NCI-H510A treated with DMSO at 0.1 percent for 48 hours (cell line): ENCODE measurements at regions not wholly inside any gene's neighbourhood (a gene's known extent, or its start where the extent isn't known, plus 50 kb on each side); places are given as distances from the start of the nearest gene placed in this dataset.

Experiments
- DNase-seq: peaks from one replicate; lab custom pipeline; 2025; lab: John Stamatoyannopoulos, UW

DNA sequence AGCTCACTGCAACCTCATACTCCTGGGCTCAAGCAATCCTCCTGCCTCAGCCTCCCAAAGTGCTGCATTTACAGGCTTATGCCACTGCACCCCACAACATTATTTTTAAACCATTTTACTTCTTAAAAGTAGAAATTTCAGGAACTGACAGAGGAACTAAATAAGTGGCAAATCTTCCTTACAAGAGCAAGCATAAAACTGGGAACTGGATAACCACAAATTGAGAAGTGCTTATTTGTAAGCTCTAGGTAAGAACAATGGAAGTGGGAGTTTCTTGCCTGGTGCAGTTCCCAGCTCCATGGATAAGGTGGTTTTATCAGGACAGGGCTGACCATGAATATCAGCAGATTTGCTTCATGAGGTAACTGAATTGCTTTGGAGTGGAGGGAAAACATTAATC, 655.2 kb downstream of the DIPK2A start:
- no peak for DNase-seq

DNA sequence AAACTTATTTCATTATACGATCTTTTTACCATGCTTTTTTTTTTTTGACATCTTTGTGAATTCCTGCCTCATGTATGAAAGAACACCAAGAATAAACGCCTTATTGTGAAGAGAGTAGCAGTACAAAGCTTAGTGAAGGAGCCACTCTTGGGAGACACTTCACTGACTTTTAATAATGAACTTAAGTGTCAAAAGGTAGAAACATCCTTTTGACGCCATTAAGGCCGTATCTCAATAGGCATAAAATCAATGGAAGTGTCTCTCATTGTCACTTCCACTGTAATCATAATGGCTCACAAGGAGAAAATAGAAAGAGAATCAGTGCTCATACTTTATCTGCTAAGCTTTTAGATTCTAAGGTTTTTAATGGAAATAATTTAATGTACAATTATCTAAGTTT, 657.8 kb downstream of the DIPK2A start:
- no peak for DNase-seq

DNA sequence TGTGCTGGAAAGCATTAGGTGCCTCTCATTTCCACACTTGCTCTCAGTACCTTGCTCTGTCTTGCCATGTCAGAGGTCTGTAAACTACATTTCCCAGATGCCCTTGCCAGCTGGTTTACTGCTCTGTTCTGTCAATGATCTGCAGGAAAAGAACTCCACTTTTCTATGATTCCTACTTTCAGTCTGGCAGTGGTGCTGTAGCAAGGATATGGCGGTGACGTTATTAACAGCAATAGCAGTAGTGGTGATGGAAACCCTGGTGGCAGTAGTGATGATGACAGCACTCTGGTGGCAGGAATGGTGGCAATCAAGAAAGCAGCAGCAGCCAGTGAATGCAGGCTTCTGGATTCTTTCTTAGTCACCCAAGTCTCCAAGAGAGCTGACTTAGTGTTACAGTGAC, 665.2 kb downstream of the DIPK2A start:
- no peak for DNase-seq

DNA sequence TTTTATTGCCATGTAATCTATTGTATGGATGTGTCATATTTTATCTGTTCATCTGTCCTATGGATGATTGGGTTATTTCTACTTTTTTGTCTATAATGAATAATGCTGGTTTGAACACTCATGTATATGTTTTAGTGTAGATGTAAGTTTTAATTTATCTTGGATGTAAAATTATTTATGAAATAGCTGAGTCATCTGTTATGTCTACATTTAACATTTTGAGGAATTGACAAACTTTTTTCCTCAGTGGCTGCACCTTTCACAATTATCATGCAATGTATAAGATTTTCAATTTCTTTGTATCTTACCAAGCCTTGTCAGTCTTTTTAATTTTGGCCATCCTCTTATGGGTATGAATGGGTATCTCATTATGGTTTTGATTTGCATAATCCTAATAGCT, 666.4 kb downstream of the DIPK2A start:
- DNase-seq = no peak

DNA sequence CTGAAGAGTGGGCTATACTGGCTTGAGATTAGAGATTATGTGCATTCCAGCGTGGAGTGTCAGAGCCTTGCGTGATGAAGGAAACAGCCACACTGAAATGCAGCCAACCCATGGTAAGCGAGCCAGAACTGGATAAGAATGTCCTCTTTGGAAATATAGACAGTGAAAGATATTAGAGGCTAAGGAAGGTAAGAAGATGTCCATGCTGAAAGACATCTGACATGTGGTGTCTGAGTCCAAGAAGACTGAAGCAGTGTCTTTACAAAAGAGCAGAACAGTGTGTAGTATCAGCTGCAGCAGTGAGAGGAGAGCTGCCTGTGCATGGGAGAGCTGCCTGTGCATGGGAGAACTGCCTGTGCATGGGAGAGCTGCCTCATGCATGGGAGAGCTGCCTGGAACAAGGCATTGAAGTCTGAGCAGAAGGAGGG, 672.2 kb downstream of the DIPK2A start:
- DNase-seq = no peak

DNA sequence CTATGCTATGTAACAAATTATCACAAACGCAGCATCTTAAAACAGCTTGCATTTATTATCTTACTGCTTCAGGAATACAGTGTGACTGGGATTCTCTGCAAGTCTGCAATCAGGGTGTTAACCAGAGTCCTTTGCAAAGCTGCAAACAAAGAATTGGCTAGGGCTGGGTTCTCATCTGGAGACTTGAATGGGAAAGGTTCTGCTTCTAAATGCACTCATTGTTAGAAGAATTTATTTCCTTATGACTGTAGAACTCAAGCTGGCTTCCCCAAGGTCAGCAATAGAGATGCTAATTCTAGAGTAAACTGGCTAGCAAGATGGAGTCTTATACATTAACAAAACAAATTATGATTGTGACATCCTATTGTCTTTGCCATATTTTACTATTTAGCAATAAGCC, 673.7 kb downstream of the DIPK2A start:
- DNase-seq = no peak

DNA sequence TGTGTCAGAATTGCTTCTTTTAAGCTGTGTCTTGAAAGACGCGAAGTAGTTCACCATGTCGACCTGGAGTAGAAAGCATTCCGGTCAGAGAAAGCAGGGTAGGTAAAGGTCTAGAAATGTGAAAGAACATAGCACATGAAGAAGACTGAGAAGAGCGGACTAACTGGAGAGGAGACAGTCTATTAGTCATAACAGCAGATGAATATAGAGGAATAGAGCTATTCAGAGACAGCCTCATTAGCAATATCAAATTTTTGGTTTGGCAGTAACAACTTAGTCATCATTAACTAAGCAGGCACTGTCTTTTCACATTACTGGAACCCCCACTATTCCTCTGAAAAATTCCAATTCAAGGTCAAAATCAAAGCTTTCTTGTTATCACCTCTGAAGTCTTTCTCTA, 678.8 kb downstream of the DIPK2A start:
- no peak for DNase-seq

DNA sequence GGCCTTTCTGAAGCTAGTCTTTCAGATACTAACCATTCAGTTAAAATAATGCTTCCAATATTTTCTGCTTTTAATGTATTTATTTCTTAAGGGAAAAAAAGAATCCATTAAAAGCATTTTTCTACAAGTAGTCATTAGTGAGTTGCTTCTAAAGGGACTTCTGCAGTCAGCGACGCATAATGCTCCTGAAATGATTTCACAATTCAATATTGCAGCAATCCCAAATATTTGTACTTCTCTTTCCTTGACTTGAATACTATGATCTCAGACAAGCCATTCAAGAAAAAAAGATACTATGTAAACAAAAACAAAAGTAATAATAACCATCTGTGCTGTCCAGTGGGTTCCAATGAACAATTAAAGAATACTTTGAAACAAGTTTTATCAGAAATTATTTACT, 681.0 kb downstream of the DIPK2A start:
- DNase-seq = no peak

DNA sequence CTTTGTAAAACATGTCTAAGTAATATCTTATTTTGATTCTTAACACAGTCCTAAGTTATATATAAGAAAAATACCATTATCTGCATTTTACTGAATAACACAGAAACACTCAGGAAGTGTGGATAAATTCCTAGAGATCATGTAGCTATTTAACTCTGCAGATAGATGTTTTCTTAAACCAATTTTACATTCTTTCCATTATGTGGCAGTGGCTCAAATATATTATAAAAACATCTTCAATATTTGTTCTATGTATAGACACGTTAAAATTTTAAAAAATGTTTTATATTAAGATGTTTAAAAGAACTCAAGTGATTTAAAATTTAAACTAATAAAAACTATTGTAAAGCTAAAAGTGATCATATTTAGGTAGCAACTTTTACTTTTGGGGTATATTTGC, 683.8 kb downstream of the DIPK2A start:
- no peak for DNase-seq

DNA sequence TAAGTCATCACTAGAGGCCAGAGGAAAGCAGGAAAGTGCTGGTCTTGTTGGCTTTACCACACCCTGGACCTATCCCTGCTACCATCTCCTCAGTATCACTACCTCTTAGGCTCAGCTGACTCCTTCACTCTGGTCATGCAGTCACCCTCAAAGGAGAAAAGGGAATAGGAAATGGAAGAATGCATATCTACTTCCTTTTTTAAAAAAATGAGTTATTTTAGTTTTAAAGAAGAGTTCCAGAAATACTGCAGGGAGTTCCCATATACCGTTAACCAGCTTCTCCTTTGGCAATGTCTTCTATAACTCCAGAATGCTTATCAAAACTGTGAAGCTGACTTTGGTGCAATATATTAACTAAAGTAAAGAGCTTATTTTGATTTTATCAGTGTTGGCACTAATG, 688.6 kb downstream of the DIPK2A start:
- DNase-seq = no peak

DNA sequence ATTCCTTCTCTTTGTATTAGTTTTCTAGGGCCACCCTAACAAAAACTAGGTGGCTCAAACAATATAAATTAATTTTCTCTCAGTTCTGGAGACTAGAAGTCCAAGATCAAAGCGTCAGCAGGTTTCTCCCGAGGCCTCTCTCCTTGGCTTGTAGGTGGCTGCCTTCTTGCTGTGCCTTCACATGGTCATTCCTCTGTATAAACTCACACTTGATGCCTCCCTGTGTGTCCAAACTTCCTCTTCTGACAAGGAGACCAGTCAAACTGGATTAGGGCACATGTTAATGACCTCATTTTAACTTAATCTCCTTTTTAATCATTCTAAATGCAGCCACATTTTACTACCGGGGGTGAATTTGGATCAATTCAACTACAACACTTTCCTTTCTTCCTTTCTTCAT, 691.1 kb downstream of the DIPK2A start:
- no peak for DNase-seq

DNA sequence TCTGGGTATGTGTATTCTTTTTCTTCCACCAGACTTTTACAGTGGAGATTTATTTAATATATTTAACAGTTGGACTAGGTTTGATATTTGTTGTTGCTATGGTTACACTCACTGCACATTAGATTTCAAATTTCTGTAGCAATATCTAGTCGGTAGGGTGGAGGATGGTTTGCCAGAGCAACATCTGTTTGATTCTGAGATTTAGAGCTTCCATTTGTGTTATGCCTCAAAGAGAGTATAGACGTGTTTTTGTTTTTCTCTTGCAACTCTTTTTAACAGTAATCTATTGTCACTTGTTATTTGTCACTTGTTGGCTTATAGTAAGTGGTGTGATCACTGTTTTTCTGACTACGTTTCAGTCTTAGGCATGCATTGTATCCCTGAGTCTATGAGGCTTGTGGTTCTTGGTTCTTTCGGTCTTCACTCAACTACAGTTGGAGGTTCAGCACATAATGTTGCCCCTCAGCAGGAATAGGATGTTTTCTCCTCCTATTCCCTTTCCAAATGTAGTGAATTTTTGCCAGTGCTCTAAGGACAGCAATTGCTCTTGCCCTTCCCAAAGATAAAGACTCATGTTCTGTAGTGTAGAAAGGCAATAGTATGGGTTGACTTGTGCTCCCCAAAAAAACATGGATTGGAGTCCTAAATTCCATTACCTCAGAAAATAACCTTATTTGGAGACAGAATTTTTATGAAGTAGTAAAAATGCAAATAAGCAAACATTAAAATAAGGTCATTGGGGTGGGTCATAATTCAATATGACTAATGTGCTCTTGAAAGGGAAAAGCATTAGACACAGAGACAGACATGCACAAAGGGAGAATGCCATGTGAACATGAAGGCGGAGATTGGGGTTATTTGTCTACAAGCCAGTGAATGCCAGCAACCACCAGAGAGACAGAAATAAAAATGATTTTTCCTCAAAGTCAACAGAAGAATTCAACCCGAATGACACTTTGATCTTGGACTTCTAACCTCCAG, 692.1 kb downstream of the DIPK2A start:
- no peak for DNase-seq

DNA sequence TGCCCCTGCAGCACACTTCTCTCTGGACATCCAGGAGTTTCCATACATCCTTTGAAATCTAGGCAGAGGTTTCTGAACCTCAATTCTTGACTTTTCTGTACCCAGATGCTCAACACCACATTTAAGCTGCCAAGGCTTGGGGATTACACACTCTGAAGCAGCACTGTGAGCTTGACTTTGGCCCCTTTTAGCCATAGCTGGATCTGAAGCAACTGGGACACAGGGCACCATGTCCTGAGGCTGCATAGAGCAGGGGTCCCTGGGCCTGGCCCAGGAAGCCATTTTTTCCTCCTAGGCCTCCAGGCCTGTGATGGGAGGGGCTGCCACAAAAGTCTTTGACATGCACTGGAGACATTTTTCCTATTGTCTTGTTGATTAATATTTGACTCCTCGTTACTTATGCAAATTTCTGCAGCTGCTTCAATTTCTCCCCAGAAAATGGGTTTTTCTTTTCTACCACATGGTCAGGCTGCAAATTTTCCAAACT, 694.0 kb downstream of the DIPK2A start:
- no peak for DNase-seq

DNA sequence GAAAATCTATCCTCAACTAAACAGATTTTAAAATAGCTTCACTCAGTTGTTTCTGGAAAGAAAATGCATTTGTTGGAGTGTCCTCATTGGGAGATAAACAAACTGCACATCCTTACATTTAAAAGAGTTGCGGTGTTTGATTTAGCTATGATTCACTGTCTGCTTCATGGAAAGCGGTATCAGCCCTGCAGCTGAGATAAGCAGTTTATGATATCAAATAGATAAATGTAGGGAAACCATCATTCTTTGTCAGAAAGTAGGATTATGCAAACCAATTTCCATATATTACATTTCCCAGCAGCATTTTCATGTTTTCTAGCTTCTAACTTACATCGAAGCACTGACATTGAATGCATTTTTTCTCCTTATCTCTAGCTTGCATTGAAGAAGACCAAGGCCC, 698.9 kb downstream of the DIPK2A start:
- no peak for DNase-seq

DNA sequence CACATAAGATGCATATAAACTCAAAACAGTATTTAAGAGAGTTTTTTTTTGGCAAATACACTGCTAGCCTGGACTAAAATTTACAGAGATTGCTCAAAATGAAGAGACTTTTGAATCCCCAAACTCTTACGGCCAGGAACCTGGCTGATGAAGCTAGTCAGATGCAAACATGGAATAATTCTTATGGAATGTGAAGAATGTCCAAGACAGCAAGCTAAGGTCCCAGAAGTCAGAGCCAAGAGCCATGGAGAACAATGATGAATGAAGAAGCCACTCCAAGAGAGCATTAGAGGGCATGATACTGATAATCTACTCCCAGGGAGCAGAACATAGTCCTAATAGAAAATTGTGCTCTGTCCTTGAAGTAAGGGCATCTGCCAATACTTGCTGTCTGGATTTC, 705.5 kb downstream of the DIPK2A start:
- no peak for DNase-seq

DNA sequence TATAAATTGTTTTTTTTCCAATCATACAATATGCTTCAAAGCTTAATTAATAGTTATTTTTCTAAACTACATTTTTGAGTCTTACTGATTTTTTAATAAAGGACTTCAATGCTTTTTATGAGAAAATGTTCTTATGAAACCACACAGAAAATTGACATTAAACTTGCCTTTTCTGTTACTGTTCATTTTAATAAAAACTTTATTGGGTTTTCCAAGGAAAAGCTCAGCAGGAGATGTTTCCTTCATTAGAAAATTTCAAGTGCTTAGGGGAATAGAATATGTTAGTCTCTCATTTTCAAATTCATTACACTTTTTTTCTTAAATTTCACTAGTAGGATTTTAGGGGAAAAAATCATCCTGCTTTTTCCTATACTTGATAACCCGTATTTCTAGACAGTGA, 711.4 kb downstream of the DIPK2A start:
- no peak for DNase-seq

DNA sequence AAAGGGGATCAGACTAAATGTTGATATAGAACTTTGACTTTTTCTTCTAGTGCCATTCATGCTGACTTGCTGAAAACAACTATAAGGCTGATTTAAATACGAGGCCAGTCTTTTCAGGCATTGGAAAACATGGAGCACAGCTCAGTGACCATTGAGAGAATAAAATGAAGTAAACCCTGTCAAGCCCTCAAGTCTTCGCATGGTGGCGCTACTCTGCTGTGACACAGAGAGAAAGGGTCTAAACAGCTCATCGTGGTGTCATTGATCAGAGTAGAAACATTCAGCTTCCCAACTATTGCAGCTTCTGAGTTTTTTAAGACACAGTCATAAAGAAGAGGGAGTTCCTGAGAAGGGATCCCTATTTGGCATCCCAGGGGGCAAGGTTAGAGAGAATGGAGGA, 716.2 kb downstream of the DIPK2A start:
- no peak for DNase-seq

DNA sequence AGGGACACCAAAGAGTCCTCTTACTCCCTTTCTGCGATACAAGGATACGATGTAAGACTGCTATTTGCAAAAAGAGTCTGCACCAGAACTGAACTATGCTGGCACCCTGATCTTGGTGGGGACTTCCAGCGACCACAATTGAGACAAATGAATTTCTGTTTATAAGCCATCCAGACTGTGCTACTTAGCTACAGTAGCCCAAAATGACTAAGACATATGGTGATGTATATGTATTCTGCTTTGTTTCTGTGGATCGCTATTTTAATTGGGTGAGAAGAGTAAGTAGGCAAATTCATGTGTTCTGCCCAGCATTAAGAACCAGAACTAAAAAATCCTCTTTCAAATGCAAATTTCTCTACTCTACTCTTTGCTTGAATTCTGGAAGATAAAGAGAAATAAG, 720.9 kb downstream of the DIPK2A start:
- no peak for DNase-seq

DNA sequence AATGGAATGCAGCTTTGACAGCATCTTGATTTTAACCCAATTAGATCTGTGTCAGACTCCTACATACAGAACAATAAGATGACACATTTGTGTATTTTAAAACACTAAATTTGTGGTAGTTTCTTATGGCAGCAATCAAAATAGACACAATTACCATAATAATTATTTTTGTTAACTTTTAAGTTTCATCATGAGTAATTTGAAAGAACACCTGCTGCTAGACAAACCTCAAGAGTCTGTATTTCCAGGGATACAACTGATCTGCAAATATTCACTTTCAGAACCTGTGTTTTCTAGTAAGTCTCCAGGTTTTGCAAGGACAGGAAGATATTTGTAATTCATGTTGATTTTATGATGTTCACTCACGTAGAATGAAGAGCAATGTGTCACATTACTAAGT, 736.8 kb downstream of the DIPK2A start:
- no peak for DNase-seq

DNA sequence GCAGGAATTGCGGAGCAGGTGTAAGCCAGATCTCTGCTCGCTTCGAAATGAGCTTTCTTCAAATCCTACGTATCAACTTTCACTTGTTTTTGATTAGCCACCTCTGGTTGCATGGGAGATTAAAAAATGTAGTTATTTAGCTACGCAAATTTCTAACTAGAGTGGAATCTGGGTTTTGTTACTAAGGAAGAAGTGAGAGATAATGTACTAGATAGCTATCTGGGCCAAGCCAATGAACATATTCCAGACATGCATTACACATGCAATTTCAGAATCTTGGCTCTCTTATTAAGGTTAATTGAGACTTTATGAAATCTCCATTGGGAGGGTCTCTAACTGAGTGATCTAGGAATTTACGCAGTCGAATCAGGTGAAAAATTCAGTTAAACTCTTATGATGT, 765.7 kb downstream of the DIPK2A start:
- DNase-seq = no peak

DNA sequence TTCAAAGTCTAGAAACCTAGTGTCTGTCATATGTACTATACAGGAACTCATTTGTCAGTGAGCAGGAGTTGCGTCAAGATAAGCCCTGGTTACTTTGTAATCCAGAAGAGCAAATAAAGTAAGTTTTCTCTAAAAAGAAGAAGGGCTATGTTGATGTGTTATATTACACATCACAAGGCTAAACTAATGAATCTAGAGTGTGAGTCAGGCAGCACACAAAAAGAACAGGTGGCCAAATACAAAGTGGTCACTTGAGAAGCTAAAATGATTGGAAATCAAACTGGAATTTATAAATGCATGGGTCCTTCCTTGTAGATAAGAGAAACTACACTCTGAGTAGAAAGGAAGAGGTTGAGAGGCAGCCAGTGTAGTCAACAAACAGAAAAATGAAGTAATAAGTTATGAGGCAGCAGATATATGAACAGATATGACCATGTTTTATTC, 771.6 kb downstream of the DIPK2A start:
- DNase-seq = no peak

DNA sequence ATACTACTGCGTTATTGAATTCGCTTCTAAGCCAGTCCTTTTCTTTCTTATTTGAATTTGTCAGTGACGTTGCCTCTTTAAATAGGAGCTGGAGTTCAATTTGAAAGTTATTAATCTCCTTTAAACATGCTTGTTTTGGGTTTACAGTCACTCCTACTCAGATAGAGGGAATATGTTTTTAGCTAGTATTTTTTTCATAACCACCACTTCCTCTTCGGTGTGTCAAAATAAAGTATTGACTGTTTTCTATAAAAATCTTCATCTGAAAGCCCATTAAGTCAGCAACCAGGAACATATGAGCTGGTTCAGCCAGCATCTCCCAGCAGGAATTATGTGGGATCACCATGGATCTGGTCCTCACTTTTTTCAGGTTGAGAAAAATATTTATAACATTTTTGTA, 772.9 kb downstream of the DIPK2A start:
- DNase-seq = no peak

DNA sequence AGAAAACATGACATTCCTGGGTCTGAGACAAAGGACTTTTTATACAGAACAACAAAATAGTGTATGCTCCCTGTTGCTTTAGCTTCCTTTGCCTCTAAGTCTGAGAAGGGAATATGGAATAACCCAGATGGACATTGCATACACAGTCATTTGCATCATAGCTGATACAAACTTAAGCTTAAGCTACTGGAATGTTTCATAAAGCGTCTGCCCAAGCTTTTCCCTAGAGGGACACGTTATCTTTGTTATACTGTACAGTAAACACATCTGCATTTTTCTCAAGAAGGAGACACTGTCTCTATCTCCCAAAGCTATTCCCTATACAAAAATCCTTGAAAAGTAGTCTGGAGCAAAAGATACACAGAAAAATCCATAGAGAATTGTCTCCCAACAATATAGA, 775.0 kb downstream of the DIPK2A start:
- DNase-seq = no peak
